GM18520 (cell line): ENCODE measurements at regions not wholly inside any gene's neighbourhood (a gene's known extent, or its start where the extent isn't known, plus 50 kb on each side); places are given as distances from the start of the nearest gene placed in this dataset.
"Not testable (repeated sequence)": the region's sequence is repeated elsewhere in the genome, so short reads cannot be mapped to it uniquely, and the experiment has no call there.

Experiments
- ATAC-seq: cut with Tn5 transposase; IDR thresholded peaks from one replicate; pipeline ENCODE4 v1.9.1; 2021; ENCODE audit not compliant: unreplicated experiment

DNA sequence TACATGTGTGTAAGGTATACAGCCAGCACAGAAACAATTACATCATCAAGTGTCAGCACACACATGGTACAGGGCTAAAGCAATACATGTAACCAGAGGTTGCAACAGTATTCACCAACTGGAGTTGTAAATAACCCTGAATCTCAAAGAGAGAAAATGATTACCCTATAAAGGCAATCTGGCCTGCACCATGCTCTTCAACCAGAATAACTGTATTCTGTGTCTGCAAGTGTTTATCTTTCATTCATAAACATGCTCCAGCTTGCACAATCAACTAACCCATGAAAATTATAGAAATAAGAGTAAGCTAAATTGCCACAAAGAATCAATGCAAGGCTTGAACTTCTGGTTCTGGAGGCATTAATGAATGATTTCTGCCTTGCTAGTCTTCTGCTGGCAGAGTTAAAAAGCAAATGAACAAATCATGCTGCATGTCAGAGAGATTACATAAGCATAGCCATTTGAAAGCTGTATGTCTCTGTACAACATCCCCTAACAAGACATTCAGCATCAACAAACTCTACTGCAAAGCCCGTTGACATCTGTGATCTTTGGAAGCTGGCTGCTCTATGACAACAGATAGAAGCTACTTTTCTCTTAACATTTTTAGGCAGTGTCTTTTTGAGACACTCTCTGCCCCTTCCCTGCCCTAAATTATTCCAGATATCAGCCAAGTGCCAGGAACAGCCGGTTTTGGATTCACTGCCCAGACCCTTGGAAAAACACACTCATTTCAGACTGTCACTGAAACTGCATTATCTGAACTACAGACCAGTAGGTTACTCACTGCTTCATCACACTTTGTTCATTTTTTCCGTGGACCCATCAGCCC, 871.0 kb downstream of the OTOL1 start:
- ATAC-seq, result no peak

DNA sequence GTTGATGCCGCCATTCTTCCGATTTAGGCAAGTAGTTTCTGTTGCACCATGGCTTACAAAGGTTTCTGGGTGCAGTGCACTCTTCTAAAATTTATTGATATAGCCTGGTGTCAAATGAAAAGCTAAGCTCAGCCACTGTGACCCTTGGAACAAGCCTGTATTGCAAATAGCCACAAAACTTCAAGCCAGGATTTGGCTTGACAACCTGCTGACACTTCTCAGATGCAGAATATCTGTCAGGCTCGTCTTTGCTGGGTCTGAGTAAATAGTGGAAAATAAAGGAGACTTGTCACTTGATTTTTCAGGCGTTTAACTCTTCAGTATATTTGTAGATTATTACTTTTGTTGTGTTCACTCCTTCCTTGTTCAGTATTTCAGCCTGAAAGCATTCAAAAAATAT, 871.8 kb downstream of the OTOL1 start:
- no peak for ATAC-seq

DNA sequence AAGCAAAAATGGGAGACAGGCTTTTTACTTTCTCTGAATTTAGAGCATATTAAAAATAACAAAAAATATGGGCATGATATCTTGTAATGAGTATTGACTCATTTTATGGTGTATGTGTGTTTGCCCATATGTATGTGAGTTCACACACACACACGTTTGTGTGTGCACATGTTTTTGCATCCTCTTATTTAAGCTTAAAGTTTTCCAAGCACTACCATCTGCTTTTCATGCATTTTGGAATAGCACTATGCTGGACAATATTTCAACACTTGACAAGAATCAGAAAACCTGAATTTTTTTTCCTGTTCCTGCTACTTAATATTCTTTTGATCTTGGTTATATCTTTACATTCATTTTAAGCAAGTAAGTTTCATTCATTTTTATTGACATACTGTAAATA, 872.7 kb downstream of the OTOL1 start:
- no peak for ATAC-seq

DNA sequence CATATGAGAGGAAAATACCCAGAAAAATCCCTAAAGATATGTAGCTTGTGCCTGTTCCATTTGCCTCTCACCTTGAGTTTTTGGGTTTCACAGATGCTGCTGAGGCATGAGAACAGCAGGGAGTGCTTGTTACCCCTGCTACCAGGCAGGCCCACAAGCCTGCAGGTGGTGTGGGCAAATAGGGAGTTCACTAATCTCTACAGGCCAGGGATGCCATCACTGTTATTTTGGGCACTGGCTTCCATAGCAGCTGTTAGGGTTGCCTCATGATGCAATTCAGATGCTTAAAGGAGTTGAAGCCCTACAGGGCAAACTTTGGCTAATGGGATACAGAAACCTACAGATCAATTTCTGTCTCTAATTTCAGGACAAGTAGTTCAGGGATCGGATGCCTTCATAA, 873.5 kb downstream of the OTOL1 start:
- no peak for ATAC-seq

DNA sequence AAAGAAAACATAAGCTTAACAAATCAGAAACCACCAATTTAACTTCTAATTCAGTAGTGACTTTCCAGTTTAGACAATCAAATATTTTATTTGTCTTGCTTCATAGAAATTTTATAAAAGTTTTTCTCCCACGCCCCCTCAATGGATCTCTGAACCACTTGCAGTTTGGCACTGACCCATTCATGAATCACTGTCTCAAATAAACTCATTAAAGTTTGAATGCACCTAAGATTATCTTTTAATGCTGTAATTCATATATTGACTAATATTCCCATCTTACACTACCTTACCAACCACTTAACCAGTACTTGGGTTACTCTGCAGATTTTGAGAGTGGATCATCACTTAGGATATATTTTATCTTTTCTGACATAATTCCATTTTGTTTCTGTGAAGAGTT, 880.2 kb downstream of the OTOL1 start:
- no peak for ATAC-seq

DNA sequence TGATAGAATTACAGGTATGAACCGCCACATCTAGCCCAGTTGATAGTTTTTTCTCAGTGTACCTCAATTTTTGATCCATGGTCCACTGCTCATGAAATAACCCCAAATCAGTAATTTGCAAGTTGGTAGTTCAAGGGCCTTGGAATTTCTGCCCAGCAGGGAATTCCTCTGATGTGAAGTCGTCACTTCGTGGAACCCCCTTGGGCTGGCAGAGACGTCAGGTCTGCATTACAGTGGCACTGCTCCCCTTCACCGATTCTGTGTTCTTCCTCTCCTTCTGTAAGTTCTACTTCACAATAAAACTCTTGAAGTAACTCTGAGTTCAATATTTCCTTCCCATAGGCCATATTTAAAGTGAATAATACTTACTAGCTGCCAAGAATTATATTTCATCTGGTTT, 881.0 kb downstream of the OTOL1 start:
- no peak for ATAC-seq

DNA sequence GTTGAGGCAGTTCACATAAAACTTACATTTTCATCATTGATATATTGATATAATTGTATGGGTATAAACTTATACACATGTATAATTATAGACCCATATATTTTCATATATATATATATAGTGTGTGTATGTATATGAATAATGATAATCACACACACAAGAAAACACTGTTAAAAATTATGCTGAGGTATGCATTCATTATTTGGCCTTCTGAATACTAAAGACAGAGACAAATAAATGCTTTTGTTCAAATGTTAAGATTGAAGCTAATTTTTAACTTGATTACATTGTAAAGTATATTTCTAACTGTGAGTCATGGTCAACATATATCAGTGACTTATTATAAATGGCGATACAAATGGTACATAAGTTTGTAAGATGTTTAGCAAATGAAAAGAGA, 888.8 kb downstream of the OTOL1 start:
- no peak for ATAC-seq

DNA sequence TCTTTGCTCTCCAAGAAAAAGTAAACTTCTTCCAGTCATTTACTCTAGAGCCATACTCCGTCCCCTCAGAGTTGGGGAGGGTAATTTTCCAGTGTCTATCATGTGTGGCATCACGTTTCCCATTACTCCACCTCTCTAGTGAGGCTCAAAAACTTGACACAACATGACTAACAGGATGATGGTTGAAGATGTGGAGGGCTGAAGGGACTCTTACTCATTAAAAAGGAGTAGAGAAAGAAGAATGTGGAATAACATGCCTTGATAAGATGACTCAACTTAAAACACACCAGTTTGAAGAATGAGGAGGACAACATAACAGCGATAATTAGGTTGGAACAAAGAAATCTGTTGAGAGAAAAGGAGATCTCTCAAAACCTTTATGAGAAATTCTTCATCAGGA, 894.3 kb downstream of the OTOL1 start:
- no peak for ATAC-seq

DNA sequence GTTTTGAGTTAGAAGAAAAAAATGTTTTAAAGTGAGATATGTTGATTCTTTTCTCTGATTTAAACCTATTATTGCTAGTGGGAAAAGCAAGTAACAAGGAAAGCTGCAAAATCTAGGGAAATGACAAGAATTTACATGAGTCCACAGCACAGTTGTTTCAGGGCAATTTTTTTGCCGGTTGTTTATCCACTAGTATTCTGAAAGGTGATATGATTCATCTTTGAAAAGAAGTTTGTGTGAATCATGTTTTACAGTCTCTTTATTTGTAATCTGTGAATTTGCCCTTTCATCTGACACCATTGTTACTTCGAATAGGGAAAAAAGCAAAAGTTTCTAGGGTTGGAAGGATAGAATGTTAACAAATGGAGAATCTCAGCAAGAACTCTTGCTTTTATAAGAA, 894.7 kb downstream of the OTOL1 start:
- no peak for ATAC-seq

DNA sequence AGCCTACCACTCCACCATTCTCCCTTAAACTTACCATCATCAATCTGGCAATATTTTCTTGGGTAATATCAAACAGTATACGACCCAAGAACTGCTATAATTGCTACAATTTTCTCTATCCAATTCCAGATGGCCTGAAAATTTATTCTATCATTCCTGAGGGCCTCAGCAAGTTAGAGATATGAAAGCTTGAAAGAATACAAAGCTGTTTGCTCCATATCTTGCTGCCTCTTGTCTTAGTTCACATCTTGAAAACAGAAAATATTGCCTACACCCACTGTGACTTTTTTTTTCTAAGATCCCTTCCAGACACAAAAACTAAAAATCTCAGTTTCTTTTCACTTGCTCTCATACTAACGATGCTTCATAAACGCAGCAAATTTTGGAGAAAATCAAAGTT, 898.9 kb downstream of the OTOL1 start:
- no peak for ATAC-seq

DNA sequence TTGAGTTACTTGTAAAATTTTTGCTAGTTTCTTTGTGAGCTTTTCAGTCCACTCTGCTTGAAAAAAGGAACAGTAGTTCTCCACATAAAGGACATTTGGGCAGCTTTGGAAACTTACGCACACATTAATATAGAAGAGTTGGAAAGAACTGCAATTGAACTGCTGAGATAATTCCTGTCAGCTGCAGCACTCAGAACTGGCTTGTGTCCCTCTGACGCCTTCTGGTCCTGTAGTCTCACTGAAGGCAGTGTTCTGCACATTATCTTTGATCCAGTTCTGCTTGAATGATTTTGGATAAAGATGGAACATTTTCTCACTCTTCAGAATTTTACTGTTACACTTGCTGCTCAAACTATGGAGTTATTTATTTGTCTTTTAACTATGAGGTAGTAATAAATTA, 901.9 kb downstream of the OTOL1 start:
- no peak for ATAC-seq

DNA sequence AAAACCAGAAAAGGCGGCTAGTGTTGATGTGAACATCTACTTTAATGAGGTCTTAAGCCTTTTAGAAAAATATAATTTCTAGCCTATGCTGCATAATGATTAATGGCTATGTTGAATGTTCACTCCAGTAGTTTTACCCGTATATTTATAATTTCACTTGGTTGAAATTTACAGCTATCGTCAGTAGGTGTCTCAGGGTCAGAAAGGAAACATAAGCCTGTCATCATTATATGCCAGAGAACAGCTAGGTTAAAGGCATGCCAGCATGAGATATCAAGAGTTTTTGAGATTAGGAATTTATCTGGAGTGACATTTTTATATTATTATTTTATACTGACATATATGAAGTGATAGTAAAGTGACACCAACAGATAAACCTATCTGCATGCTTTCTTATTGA, 904.1 kb downstream of the OTOL1 start:
- no peak for ATAC-seq

DNA sequence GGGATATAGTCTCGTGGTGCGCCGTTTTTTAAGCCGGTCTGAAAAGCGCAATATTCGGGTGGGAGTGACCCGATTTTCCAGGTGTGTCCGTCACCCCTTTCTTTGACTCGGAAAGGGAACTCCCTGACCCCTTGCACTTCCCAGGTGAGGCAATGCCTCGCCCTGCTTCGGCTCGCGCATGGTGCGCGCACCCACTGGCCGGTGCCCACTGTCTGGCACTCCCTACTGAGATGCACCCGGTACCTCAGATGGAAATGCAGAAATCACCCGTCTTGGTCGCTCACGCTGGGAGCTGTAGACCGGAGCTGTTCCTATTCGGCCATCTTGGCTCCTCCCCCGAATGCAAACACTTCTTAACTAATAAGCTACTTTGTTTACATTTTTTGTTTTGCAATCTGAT, 914.9 kb downstream of the OTOL1 start:
- ATAC-seq, result not testable (repeated sequence)

DNA sequence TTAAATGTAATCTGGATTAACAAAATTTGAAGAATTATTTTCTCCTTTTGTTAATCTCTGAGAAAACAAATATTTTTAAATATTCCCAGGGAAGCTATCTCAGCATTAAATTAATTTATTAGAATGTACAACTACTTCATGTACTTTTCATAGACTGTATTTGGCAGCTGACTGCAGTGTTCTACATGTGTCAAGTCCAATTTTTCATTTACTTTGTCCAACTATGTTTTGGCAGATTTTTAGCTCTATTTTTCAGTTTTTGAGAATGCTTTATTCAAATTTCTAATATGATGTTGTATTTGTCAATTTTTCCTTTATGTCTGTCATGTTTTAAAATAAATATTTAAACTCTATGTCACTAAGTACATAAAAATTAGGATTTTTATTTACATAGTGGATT, 925.1 kb downstream of the OTOL1 start:
- no peak for ATAC-seq

DNA sequence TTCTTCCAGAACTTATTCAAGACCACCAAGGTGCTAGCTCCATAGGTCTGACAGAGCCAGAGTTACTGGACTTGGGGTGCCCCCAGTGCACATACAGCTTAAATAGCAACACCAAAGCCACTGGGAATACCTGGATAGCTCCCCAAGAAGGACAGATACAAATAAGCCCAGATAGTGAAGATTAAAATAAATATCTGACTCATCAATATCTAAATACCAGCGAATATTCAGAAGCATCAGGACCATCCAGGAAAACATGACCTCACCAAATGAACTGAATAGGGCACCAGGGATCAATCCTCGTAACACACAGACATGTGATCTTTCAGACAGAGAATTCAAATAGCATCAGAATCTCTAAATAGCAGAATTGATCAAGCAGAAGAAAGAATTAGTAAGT, 931.6 kb downstream of the OTOL1 start:
- ATAC-seq, result no peak

DNA sequence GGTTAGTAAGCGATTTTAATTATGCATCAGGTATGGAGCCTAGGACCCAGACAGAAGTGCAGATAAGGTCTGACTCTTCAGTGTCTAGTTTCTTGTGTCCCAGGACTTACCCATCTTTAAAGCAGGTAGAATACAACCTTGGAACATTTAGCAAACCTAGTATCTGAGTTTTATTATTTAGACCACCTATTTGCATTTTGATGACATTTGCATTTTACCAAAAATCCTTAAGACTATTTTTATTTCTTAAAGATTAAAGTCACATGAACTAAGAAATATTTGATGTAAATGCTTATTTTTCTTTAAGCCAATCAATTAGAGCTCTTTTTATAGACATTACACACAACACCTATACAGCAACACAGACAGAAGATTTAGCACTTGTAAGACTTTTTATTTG, 939.1 kb downstream of the OTOL1 start:
- ATAC-seq, result no peak

DNA sequence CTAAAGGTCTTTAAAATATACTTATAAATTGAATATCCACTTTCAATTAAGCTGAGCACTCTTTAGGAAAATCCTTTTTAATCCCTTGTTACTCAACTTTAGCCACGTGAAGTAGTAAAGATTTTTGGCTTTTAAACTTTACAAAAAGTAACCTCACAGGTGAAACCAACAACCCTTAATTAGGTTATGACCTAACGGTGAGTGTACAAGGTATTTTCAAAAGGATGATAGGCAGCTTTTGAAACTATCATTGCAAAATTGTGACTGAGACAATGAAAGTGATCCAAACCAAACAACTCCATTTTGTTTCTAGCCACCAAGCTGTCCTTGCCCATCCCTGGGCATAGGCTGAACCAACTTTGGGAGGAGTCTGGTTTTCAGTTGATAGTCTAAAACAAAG, 940.2 kb downstream of the OTOL1 start:
- no peak for ATAC-seq

DNA sequence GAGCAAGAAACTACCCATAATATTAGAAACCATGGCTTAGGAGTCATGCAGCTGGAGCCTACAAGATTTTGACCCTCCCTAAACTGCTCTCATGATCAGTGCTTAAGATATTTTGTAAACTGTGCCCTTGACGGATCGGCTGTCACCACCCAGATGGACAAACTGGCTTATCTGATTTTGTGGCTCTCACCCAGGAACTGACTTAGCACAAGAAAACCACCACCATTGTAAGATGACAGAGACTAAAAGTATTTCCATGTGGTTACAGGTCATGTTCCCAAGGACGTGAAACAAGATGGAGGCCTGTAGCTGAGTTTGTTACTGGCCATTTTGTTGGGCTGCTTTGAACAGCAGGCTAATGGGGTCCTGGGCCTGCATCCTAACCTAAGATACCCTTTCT, 940.9 kb downstream of the OTOL1 start:
- ATAC-seq, result no peak

DNA sequence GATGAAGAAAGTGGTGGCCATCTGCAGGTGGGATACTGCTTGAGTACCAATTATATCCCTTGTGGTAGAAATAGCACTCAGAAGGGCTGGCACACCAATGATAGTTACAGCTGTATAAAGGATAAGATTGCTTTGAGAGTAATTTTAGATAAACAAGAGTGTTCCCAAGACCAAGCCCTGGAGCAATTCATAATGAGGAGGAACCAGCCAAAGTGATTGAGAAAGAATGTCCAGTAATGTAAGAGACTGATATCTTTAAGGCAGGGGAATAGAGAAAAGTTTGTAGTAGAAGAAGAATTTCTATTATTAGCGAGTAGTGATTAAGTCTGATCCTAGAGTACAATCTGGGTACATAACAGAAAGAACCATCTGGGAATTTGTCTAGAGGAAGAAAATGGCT, 945.1 kb downstream of the OTOL1 start:
- ATAC-seq, result no peak

DNA sequence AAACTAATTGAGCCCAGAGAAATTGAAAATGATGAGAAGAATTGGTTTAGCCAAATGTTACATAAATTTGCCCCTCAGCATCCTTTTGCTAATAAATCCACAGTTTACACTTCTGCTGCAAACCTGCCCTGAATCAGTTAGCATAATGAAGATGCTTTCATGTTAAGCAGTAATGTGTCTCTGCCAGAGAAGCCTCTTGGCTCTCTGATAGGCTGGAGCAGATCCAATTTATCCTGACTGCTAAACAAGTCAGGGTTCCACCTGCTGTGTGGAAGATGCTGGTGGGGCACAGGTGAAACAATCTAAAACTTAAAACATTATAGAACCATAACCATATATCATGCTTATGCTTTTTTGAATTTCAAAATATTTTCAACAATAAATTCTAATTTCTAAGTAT, 946.8 kb downstream of the OTOL1 start:
- no peak for ATAC-seq

DNA sequence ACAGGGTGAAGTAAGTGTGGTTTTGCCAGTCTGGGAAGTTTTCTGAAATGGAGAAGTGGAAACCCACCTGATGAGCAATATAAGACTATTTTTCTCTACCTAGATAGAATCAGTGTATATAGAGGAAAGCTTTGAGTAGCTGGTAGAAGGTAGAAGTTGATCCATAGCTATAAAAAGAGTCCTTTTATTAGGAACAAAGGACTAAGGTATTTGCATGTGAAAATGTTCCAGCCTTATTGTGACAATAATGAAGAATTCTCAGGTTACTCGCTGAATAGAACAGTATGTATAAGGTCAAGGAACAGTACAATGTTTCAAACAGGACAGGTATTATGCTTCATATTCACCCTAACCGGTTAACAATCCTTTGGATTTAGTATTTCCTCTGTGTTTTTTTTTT, 972.2 kb downstream of the OTOL1 start:
- ATAC-seq, result no peak

DNA sequence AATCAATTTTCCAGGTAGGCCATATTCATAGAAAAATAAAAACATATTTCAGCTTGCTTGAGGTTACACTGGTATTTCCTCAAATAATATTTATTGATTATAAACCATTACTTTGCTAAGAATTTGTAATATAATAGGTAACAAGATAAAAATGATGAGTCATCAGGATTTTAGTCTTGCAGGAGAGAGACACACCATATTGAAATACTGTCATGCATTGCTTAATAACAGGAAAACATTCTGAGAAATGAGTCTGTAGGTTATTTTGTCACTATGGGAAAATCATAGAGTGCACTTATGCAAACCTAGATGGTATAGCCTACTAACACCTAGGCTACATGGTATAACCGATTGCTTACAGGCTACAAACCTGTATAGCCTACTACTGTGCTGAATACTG, 990.5 kb downstream of the OTOL1 start:
- ATAC-seq, result no peak

DNA sequence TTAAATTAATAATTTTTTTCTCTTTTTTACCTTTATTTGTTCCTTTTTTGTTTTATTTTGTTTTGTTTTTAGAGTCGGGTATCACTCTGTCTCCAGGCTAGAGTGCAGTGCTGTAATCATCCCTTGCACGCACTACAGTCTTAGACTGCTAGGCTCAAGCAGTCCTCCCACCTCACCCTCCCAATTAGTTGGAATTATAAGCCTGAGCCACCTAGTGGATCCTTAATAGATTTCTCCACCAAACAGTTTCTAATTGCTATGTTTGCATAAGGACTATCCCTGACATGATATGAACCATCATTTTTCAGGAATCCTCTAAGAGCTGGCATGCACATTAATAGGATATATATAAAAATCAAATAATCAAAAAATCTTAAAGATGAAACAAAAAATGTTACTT, 993.2 kb downstream of the OTOL1 start:
- ATAC-seq, result no peak
